Mesothelial cell of epicardium (in vitro differentiated cells): ENCODE measurements at regions not wholly inside any gene's neighbourhood (a gene's known extent, or its start where the extent isn't known, plus 50 kb on each side); places are given as distances from the start of the nearest gene placed in this dataset.

Experiments used
- DNase-seq, 2 experiments: peaks; one replicate each; pipeline ENCODE4 v3.0.0; 2021; ENCODE audit warnings: low spot score in 2 of 2; ENCODE audit not compliant: unreplicated experiment in 2 of 2
- H3K27ac Mint-ChIP-seq: 2 replicates; pipeline ENCODE4 v1.8.0; 2021; ENCODE audit warnings: mixed read lengths
- H3K27me3 Mint-ChIP-seq: 2 replicates; pipeline ENCODE4 v1.8.0; 2021; ENCODE audit warnings: low read depth, mixed read lengths
- H3K36me3 Mint-ChIP-seq: 2 replicates; pipeline ENCODE4 v1.8.0; 2021; ENCODE audit warnings: mixed read lengths
- H3K4me1 Mint-ChIP-seq: 2 replicates; pipeline ENCODE4 v1.8.0; 2021; ENCODE audit warnings: mixed read lengths
- H3K4me3 Mint-ChIP-seq: 2 replicates; pipeline ENCODE4 v1.8.0; 2021; ENCODE audit warnings: mild to moderate bottlenecking, moderate library complexity, mixed read lengths
- H3K9me3 Mint-ChIP-seq: 2 replicates; pipeline ENCODE4 v1.8.0; 2021; ENCODE audit warnings: mixed read lengths
- TF ChIP-seq, protein P1 (sequence below): fragments of 200-600 bp; sonication (generic); IDR thresholded peaks from one replicate; pipeline ENCODE4 v1.5.0; 2021; ENCODE audit warnings: antibody characterized with exemption; ENCODE audit not compliant: unreplicated experiment

DNA sequence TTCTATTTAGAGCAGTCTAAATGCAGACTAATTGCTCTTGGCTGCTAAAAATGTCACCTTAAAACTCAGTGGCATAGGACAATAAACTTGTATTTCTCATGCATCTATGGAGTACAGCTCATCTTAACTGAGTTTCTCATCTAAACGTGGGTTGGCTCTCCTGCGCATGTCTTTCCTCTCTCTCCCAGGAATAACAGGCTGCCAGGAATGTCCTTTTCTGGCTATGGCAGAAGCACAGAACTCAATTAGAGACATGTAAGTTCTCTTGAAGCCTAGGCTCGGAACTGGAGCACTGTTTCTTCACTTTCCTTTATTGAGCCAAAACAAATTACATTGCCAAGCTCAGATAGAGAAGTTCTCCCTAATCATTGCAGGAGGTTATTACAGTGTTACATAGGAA, 722.3 kb upstream of the FLRT2 start:
- Mint-ChIP-seq H3K9me3 (peaks cover 2% of the 10 kb centered on the region), H3K36me3 (no peaks in the 10 kb centered on the region), H3K4me1 (peaks cover 31% of the 10 kb centered on the region), H3K27me3 (no peaks in the 10 kb centered on the region), H3K27ac (no peak overlapping the region), H3K4me3 (no peak overlapping the region)
- TF ChIP-seq, protein P1, sequence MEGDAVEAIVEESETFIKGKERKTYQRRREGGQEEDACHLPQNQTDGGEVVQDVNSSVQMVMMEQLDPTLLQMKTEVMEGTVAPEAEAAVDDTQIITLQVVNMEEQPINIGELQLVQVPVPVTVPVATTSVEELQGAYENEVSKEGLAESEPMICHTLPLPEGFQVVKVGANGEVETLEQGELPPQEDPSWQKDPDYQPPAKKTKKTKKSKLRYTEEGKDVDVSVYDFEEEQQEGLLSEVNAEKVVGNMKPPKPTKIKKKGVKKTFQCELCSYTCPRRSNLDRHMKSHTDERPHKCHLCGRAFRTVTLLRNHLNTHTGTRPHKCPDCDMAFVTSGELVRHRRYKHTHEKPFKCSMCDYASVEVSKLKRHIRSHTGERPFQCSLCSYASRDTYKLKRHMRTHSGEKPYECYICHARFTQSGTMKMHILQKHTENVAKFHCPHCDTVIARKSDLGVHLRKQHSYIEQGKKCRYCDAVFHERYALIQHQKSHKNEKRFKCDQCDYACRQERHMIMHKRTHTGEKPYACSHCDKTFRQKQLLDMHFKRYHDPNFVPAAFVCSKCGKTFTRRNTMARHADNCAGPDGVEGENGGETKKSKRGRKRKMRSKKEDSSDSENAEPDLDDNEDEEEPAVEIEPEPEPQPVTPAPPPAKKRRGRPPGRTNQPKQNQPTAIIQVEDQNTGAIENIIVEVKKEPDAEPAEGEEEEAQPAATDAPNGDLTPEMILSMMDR = no peak
- no peak for DNase-seq

DNA sequence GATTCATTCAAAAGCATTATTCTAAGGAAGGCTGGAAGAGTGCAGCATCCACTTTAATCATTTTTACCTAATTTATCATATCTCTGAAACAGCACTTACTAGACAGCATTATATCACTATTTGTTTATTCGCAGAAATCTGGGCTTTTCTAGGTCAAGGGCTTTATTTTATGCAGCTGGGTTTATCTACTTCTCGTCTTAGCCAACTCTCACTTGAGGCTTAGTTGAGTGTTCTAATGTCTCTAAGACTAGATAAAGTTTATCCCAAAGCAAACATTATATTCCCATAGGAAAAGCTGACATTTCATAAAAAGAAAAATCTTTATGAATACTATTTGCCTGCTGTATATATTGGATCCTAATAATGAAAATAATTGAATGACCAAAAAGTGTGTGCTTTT, 720.8 kb upstream of the FLRT2 start:
- no peak overlapping the region for H3K27ac Mint-ChIP-seq
- H3K9me3 Mint-ChIP-seq = no peaks in the 10 kb centered on the region
- DNase-seq = no peak
- H3K4me3 Mint-ChIP-seq = no peak overlapping the region
- no peaks in the 10 kb centered on the region for H3K27me3 Mint-ChIP-seq
- peaks cover 28% of the 10 kb centered on the region for H3K4me1 Mint-ChIP-seq
- TF ChIP-seq, protein P1 = no peak
- no peaks in the 10 kb centered on the region for H3K36me3 Mint-ChIP-seq

DNA sequence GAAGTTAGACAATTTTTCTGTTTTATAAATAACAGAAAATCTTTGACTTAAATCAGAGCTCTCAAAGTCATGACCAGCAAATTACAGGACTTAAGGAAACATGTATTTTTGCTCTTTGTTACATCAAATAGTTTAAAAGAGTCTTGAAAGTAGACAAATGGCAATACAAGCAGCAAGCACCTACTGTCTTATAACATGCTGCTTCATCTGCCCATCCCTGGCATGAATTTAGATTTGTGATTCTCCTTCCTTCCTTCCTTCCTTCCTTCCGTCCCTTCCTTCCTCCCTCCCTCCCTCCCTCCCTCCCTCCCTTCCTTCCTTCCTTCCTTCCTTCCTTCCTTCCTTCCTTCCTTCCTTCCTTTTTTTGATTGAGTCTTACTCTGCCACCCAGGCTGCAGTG, 715.6 kb upstream of the FLRT2 start:
- H3K4me3 Mint-ChIP-seq = no peak overlapping the region
- H3K27ac Mint-ChIP-seq = no peak overlapping the region
- peaks cover 4% of the 10 kb centered on the region for H3K4me1 Mint-ChIP-seq
- DNase-seq = no peak
- H3K27me3 Mint-ChIP-seq = peaks cover 2% of the 10 kb centered on the region
- TF ChIP-seq, protein P1 = no peak
- no peaks in the 10 kb centered on the region for H3K36me3 Mint-ChIP-seq
- no peaks in the 10 kb centered on the region for H3K9me3 Mint-ChIP-seq

DNA sequence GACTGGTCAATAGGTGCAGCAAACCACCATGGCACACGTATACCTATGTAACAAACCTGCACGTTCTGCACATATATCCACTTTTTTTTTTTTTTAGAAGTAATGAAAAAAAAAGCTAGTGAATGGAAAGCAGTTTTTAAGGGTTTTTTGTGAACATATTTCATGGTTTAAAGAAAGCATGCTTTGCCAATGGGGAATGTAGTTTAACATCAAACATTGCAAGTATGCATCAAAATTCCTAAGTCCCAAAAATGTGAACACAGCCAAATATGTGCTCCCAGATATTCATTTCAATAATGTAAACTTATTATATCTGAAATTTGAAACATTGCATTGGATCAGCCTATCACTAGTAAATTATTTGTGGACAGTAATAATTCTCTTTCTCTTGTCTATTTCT, 710.4 kb upstream of the FLRT2 start:
- TF ChIP-seq, protein P1 = no peak
- H3K27me3 Mint-ChIP-seq = peaks cover 2% of the 10 kb centered on the region
- H3K9me3 Mint-ChIP-seq = peaks cover 12% of the 10 kb centered on the region
- no peak overlapping the region for H3K27ac Mint-ChIP-seq
- no peaks in the 10 kb centered on the region for H3K36me3 Mint-ChIP-seq
- peaks cover 11% of the 10 kb centered on the region for H3K4me1 Mint-ChIP-seq
- DNase-seq = no peak
- no peak overlapping the region for H3K4me3 Mint-ChIP-seq

DNA sequence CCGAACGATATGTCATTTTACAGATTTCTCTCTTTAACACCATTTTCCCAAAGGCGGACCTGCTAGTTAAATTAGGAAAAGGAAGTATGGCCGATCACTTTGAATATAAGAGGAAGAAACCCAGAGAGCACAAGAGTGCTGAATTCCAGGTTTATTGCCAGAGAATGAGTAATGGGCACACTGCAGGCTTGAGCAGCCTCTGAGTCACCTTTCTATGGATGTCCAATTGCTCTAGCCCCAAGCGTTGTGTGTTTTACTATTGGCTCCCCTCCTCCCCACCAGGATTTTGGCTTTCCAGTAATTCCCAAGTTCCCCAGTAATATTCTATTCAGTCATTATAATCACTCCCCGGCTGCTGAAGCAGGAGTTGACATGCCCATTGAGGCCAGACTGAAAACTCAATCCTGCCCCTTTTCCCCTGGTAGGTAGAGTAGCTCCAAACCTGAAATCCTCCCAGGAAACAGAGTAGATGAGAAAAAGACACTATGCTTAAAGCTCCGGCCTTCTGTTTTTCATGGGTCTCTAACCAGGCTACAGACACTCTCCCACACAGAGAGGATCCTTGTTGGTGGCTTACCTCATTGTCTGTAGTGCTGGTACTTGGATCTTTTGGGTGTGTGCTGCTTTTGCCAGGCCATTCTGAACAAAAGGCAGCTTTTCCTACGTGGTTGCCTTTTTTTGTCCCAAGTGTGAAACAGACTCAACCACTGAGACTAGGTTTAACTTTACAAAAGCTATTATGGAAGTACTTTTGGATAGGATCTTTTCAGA, 704.3 kb upstream of the FLRT2 start:
- H3K36me3 Mint-ChIP-seq = no peaks in the 10 kb centered on the region
- peaks cover 30% of the 10 kb centered on the region for H3K4me1 Mint-ChIP-seq
- no peaks in the 10 kb centered on the region for H3K27me3 Mint-ChIP-seq
- H3K27ac Mint-ChIP-seq = no peak overlapping the region
- H3K4me3 Mint-ChIP-seq = no peak overlapping the region
- TF ChIP-seq, protein P1 = no peak
- H3K9me3 Mint-ChIP-seq = peaks cover 16% of the 10 kb centered on the region
- DNase-seq = no peak
